Keratinocyte (primary cell): ENCODE measurements at regions not wholly inside any gene's neighbourhood (a gene's known extent, or its start where the extent isn't known, plus 50 kb on each side); places are given as distances from the start of the nearest gene placed in this dataset.

ENCODE experiments used
- DNase-seq: peaks from one replicate; pipeline ENCODE4 v3.0.0-alpha.2; 2011; ENCODE audit warnings: low read depth, missing footprints, low spot score
- FAIRE-seq: peaks from 2 replicates; lab custom pipeline; 2011; peaks lifted over from hg19 to GRCh38; lab: Jason Lieb, UNC
- H2AFZ ChIP-seq: 2 replicates; pipeline ENCODE4 v1.6.0; 2012; ENCODE audit warnings: low read length, control low read depth, inconsistent platforms; ENCODE audit not compliant: control insufficient read depth
- H3K27ac ChIP-seq: 2 replicates; pipeline ENCODE4 v1.5.1; 2011; ENCODE audit warnings: low read length; ENCODE audit not compliant: control insufficient read depth, insufficient read depth
- H3K27me3 ChIP-seq: 3 replicates; pipeline ENCODE4 v1.6.0; 2011; ENCODE audit warnings: low read length; ENCODE audit not compliant: control insufficient read depth, insufficient read depth; ENCODE audit errors: extremely low read depth
- H3K36me3 ChIP-seq, 2 experiments: 2 replicates in 1 of 2; 3 replicates in 1 of 2; pipeline ENCODE4 v1.5.1; 2011; ENCODE audit warnings: low read length in 2 of 2, mild to moderate bottlenecking in 1 of 2; ENCODE audit not compliant: control insufficient read depth in 2 of 2, insufficient read depth in 2 of 2; ENCODE audit errors: extremely low read depth in 1 of 2
- H3K4me1 ChIP-seq: 3 replicates; pipeline ENCODE4 v1.5.1; 2011; ENCODE audit warnings: low read length; ENCODE audit not compliant: control insufficient read depth, insufficient read depth; ENCODE audit errors: extremely low read depth
- H3K4me2 ChIP-seq: 3 replicates; pipeline ENCODE4 v1.6.0; 2011; ENCODE audit warnings: low read depth, low read length; ENCODE audit not compliant: control insufficient read depth, insufficient read depth; ENCODE audit errors: extremely low read depth
- H3K4me3 ChIP-seq, 3 experiments: fragments of 200-600 bp in 1 of 3; sonication (generic) in 1 of 3; 2 replicates in 2 of 3; 3 replicates in 1 of 3; pipeline ENCODE4 v1.5.1; 2011 to 2016; ENCODE audit warnings: low read length in 3 of 3, mild to moderate bottlenecking in 3 of 3, control low read depth in 2 of 3, inconsistent platforms in 1 of 3, low read depth in 1 of 3, mixed read lengths in 1 of 3, mixed run types in 1 of 3, moderate library complexity in 1 of 3; ENCODE audit not compliant: control insufficient read depth in 2 of 3, insufficient read depth in 2 of 3; ENCODE audit errors: extremely low read depth in 1 of 3
- H3K79me2 ChIP-seq: 2 replicates; pipeline ENCODE4 v1.6.0; 2012; ENCODE audit warnings: low read length; ENCODE audit not compliant: control insufficient read depth, insufficient read depth
- H3K9ac ChIP-seq: 3 replicates; pipeline ENCODE4 v1.6.0; 2011; ENCODE audit warnings: low read length; ENCODE audit not compliant: control insufficient read depth, insufficient read depth; ENCODE audit errors: extremely low read depth
- H3K9me1 ChIP-seq: 3 replicates; pipeline ENCODE4 v1.6.0; 2011; ENCODE audit warnings: low read length; ENCODE audit not compliant: control insufficient read depth, insufficient read depth; ENCODE audit errors: extremely low read depth
- H3K9me3 ChIP-seq: 2 replicates; pipeline ENCODE4 v1.5.1; 2012; ENCODE audit warnings: low read depth, low read length; ENCODE audit not compliant: control insufficient read depth
- H4K20me1 ChIP-seq: 3 replicates; pipeline ENCODE4 v1.6.0; 2011; ENCODE audit warnings: low read length; ENCODE audit not compliant: control insufficient read depth, insufficient read depth; ENCODE audit errors: extremely low read depth
- CTCF ChIP-seq, 3 experiments: IDR thresholded peaks in 1 of 3; conservative IDR thresholded peaks in 1 of 3; optimal IDR thresholded peaks in 1 of 3; 2 replicates in 2 of 3; 3 replicates in 1 of 3; pipeline versions ENCODE3 to v1.5.1; 2011; ENCODE audit warnings: low read length in 3 of 3, mild to moderate bottlenecking in 3 of 3, moderate library complexity in 2 of 3, control low read depth in 1 of 3, inconsistent platforms in 1 of 3; ENCODE audit not compliant: insufficient read depth in 2 of 3; ENCODE audit errors: extremely low read depth in 1 of 3
- EZH2 ChIP-seq: IDR thresholded peaks from one replicate; pipeline ENCODE4 v1.6.1; 2012; ENCODE audit warnings: inconsistent platforms, mild to moderate bottlenecking, low read length, moderate library complexity
- dilution Hi-C: fragments of 300-500 bp; cut with MboI; formaldehyde crosslinking; loops from one replicate; pipeline ENCODE4 v1.7.0; 2020; ENCODE audit warnings: low sequenced_read_pairs; ENCODE audit not compliant: extremely low pct_ligation_motif_present

DNA sequence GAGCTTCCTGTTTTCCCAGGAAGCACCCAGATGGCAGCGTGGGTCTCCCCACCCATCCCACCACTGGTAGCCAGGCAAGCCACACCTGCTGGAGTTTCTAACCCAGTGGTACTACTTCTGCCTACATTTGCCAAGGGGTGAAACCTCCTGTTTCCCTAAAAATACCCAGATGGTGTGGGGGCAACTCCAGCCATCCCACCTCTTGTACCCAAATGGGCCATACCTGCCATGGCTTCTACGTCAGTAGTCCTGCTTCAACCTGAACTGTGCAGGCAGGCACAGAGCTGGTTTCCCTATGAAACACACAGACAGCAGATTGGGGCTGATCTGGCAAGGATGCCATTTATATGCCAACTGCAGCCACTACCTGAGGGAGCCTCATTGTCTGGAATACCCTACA is 809.4 kb upstream of the MIR17HG start:
- Histone ChIP-seq H3K4me2 (no peak overlapping the region), H3K4me1 (no peaks in the 10 kb centered on the region), H3K36me3 (no peaks in the 10 kb centered on the region), H3K27me3 (no peaks in the 10 kb centered on the region), H3K9ac (no peak overlapping the region), H3K4me3 (no peak overlapping the region), H3K9me1 (no peaks in the 10 kb centered on the region), H4K20me1 (no peaks in the 10 kb centered on the region), H2AFZ (no peak overlapping the region), H3K9me3 (no peaks in the 10 kb centered on the region), H3K79me2 (no peaks in the 10 kb centered on the region), H3K27ac (no peak overlapping the region)
- TF ChIP-seq CTCF (optimal IDR thresholded peaks at IDR 0.05 in 1 of 3, IDR thresholded peaks at IDR 0.05 in 1 of 3, conservative IDR thresholded peaks at IDR 0.05 in 1 of 3; ENCODE audit: extremely low read depth in 1 of 3, insufficient read depth in 2 of 3, low read length in 3 of 3) (no peak), EZH2 (no peak)
- FAIRE-seq (no peak), DNase-seq (no peak)
- dilution Hi-C loops: no loop called here

DNA sequence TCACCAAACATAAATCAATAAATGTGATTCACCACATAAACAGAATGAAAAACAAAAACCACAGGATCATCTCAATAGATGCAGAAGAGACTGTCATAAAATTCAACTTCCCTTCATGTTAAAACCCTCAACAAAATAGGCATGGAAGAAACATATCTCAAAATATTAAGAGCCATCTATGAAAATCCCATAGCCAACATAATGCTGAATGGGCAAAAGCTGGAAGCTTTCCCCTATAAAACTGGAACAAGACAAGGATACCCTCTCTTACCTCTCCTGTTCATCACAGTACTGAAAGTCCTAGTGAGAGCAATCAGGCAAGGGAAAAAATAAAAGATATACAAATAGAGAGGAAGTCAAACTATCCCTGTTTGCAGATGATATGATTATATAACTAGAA is 806.1 kb upstream of the MIR17HG start:
- Histone ChIP-seq H3K36me3 (no peaks in the 10 kb centered on the region), H3K9me3 (no peaks in the 10 kb centered on the region)

More for the DNA sequence above, 806.1 kb upstream of the MIR17HG start:
- no peak overlapping the region for H3K27ac ChIP-seq
- H4K20me1 ChIP-seq: no peaks in the 10 kb centered on the region
- no peak for FAIRE-seq
- H3K27me3 ChIP-seq: no peaks in the 10 kb centered on the region
- H3K79me2 ChIP-seq: no peaks in the 10 kb centered on the region
- H3K4me3 ChIP-seq: no peak overlapping the region
- H2AFZ ChIP-seq: no peak overlapping the region
- H3K4me1 ChIP-seq: no peaks in the 10 kb centered on the region
- H3K9me1 ChIP-seq: no peaks in the 10 kb centered on the region
- no peak overlapping the region for H3K9ac ChIP-seq
- no peak for DNase-seq
- no peak for TF ChIP-seq CTCF (optimal IDR thresholded peaks at IDR 0.05 in 1 of 3, IDR thresholded peaks at IDR 0.05 in 1 of 3, conservative IDR thresholded peaks at IDR 0.05 in 1 of 3; ENCODE audit: extremely low read depth in 1 of 3, insufficient read depth in 2 of 3, low read length in 3 of 3)
- TF ChIP-seq EZH2: no peak
- H3K4me2 ChIP-seq: no peak overlapping the region
- dilution Hi-C loops: no loop called here
